GM23338 (cell line): ENCODE measurements at regions not wholly inside any gene's neighbourhood (a gene's known extent, or its start where the extent isn't known, plus 50 kb on each side); places are given as distances from the start of the nearest gene placed in this dataset.

Experiments used
- ATAC-seq: fragments of 200-7000 bp; cut with Tn5 transposase; 3 replicates; pipeline ENCODE4 v1.9.1; 2020
- DNase-seq: peaks from one replicate; pipeline ENCODE4 v3.0.0-alpha.2; 2015; ENCODE audit warnings: low spot score
- H2AFZ ChIP-seq: fragments of 200-600 bp; sonication (generic); 2 replicates; pipeline ENCODE4 v1.8.0; 2016; ENCODE audit warnings: antibody characterized with exemption, mild to moderate bottlenecking, moderate library complexity
- H3F3A ChIP-seq: fragments of 200-600 bp; sonication (generic); replicated peaks from 2 replicates; pipeline ENCODE4 v1.8.0; 2017; ENCODE audit warnings: antibody characterized with exemption, mixed run types, low read depth
- H3K27ac ChIP-seq: fragments of 200-600 bp; sonication (generic); 2 replicates; pipeline ENCODE4 v1.6.1; 2016; ENCODE audit warnings: low read depth
- H3K27me3 ChIP-seq: fragments of 200-600 bp; sonication (generic); 2 replicates; pipeline ENCODE4 v1.8.0; 2016; ENCODE audit warnings: mild to moderate bottlenecking, mixed run types, moderate library complexity; ENCODE audit not compliant: insufficient read depth
- H3K36me3 ChIP-seq: fragments of 200-600 bp; sonication (generic); 2 replicates; pipeline ENCODE4 v1.8.0; 2016; ENCODE audit warnings: mild to moderate bottlenecking; ENCODE audit not compliant: insufficient read depth
- H3K4me1 ChIP-seq: fragments of 200-600 bp; sonication (generic); 2 replicates; pipeline ENCODE4 v1.8.0; 2016; ENCODE audit warnings: mild to moderate bottlenecking, moderate library complexity; ENCODE audit not compliant: insufficient read depth
- H3K4me2 ChIP-seq: fragments of 200-600 bp; sonication (generic); 2 replicates; pipeline ENCODE4 v1.7.1; 2017; ENCODE audit warnings: mixed run types
- H3K4me3 ChIP-seq: fragments of 200-600 bp; sonication (generic); 2 replicates; pipeline ENCODE4 v1.6.1; 2016; ENCODE audit warnings: mixed run types
- H3K79me2 ChIP-seq: fragments of 200-600 bp; sonication (generic); replicated peaks from 2 replicates; pipeline ENCODE4 v1.8.0; 2017; ENCODE audit warnings: mild to moderate bottlenecking; ENCODE audit not compliant: insufficient read depth
- H3K9me2 ChIP-seq: fragments of 200-600 bp; sonication (generic); 2 replicates; pipeline ENCODE4 v1.8.0; 2017; ENCODE audit not compliant: insufficient read depth
- H4K20me1 ChIP-seq: fragments of 200-600 bp; sonication (generic); replicated peaks from 2 replicates; pipeline ENCODE4 v1.8.0; 2017; ENCODE audit warnings: mild to moderate bottlenecking; ENCODE audit not compliant: insufficient read depth
- H3K27ac Mint-ChIP-seq: 2 replicates; pipeline ENCODE4 v1.8.0; 2020; ENCODE audit warnings: inconsistent platforms, mild to moderate bottlenecking, moderate library complexity, mixed read lengths
- H3K27me3 Mint-ChIP-seq: 3 replicates; pipeline ENCODE4 v1.8.0; 2022; ENCODE audit warnings: low read depth, mild to moderate bottlenecking, moderate library complexity, mixed read lengths, inconsistent platforms; ENCODE audit not compliant: insufficient read depth, poor library complexity
- H3K36me3 Mint-ChIP-seq: 3 replicates; pipeline ENCODE4 v1.8.0; 2021; ENCODE audit warnings: low read depth, mild to moderate bottlenecking, inconsistent platforms, moderate library complexity, mixed read lengths
- H3K4me1 Mint-ChIP-seq: 3 replicates; pipeline ENCODE4 v1.8.0; 2020; ENCODE audit warnings: mild to moderate bottlenecking, inconsistent platforms, mixed read lengths
- H3K4me3 Mint-ChIP-seq: 3 replicates; pipeline ENCODE4 v1.8.0; 2021; ENCODE audit warnings: moderate library complexity, mild to moderate bottlenecking, inconsistent platforms, mixed read lengths
- H3K9me3 Mint-ChIP-seq: 3 replicates; pipeline ENCODE4 v1.8.0; 2020; ENCODE audit warnings: moderate library complexity, mild to moderate bottlenecking, inconsistent platforms, mixed read lengths
- EZH2 ChIP-seq: fragments of 200-600 bp; sonication (generic); IDR thresholded peaks from one replicate; pipeline ENCODE4 v1.8.0; 2017; ENCODE audit warnings: antibody characterized with exemption, mild to moderate bottlenecking, low read depth; ENCODE audit not compliant: unreplicated experiment
- EZH2phosphoT487 ChIP-seq: fragments of 200-600 bp; sonication (generic); IDR thresholded peaks from one replicate; pipeline ENCODE4 v1.8.1; 2018; ENCODE audit warnings: antibody characterized with exemption; ENCODE audit not compliant: unreplicated experiment
- STAT1 ChIP-seq: IDR thresholded peaks from one replicate; pipeline ENCODE4 v1.6.1; 2016; ENCODE audit warnings: antibody characterized with exemption; ENCODE audit not compliant: unreplicated experiment
- ZNF114 ChIP-seq: fragments of 250-450 bp; sonication (Bioruptor Pico); IDR thresholded peaks from 2 replicates; pipeline ENCODE4 v1.5.0; 2020; ENCODE audit warnings: mild to moderate bottlenecking, moderate library complexity
- ZNF331 ChIP-seq: fragments of 250-450 bp; sonication (Bioruptor Pico); IDR thresholded peaks from 2 replicates; pipeline ENCODE4 v1.5.0; 2020; ENCODE audit warnings: low read depth, mild to moderate bottlenecking, moderate library complexity
- TF ChIP-seq, protein P1 (sequence below): IDR thresholded peaks from 2 replicates; pipeline ENCODE4 v1.6.1; 2016; ENCODE audit warnings: antibody characterized with exemption
- TF ChIP-seq, protein P2 (sequence below): fragments of 250-450 bp; sonication (Bioruptor Pico); IDR thresholded peaks from 2 replicates; pipeline ENCODE4 v1.5.0; 2020; ENCODE audit warnings: mild to moderate bottlenecking, moderate library complexity
- TF ChIP-seq, protein P3 (sequence below): IDR thresholded peaks from one replicate; pipeline ENCODE4 v1.6.1; 2018; ENCODE audit warnings: antibody characterized with exemption; ENCODE audit not compliant: unreplicated experiment

DNA sequence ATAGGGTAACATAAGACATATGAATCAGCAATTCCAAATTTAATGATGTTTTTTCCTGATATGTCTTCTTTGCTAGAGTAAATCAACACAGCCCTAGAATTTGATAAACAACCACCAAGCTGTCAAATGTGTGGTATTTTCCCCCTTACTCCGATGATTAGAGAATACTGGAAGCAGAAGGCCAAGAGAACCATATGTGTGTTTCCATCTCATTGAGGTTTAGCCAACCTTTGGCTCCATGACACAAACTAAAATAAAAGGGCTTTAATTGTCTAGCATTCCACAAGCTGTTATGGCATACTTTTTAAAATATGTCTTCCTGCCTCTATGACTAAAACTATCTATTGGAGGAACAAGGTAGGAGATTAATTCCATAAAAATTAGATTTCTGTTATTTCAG lies 1222.4 kb upstream of the AGA start:
- DNase-seq (no peak), ATAC-seq (no peak)
- no peaks in the 10 kb centered on the region for H3K79me2 ChIP-seq
- H3K27ac ChIP-seq = no peak overlapping the region
- no peak overlapping the region for H3K4me3 ChIP-seq
- 0 out of 3 replicates have a peak, but pooled peaks cover under 1% of the 10 kb centered on the region for H3K9me3 Mint-ChIP-seq
- no peak overlapping the region for H3K4me3 Mint-ChIP-seq
- no peaks in the 10 kb centered on the region for H3K9me2 ChIP-seq
- H3K4me2 ChIP-seq = no peak overlapping the region
- H3K27me3 ChIP-seq = no peaks in the 10 kb centered on the region
- no peaks in the 10 kb centered on the region for H3K36me3 Mint-ChIP-seq
- H4K20me1 ChIP-seq = no peaks in the 10 kb centered on the region
- TF ChIP-seq EZH2phosphoT487 (no peak), STAT1 (no peak)
- TF ChIP-seq, protein P1, sequence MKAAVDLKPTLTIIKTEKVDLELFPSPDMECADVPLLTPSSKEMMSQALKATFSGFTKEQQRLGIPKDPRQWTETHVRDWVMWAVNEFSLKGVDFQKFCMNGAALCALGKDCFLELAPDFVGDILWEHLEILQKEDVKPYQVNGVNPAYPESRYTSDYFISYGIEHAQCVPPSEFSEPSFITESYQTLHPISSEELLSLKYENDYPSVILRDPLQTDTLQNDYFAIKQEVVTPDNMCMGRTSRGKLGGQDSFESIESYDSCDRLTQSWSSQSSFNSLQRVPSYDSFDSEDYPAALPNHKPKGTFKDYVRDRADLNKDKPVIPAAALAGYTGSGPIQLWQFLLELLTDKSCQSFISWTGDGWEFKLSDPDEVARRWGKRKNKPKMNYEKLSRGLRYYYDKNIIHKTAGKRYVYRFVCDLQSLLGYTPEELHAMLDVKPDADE = no peak
- H3F3A ChIP-seq = no peaks in the 10 kb centered on the region
- H3K27me3 Mint-ChIP-seq = no peaks in the 10 kb centered on the region
- H3K4me1 Mint-ChIP-seq = no peaks in the 10 kb centered on the region
- no peaks in the 10 kb centered on the region for H3K4me1 ChIP-seq
- no peaks in the 10 kb centered on the region for H3K36me3 ChIP-seq
- H3K27ac Mint-ChIP-seq = no peak overlapping the region
- no peak overlapping the region for H2AFZ ChIP-seq

DNA sequence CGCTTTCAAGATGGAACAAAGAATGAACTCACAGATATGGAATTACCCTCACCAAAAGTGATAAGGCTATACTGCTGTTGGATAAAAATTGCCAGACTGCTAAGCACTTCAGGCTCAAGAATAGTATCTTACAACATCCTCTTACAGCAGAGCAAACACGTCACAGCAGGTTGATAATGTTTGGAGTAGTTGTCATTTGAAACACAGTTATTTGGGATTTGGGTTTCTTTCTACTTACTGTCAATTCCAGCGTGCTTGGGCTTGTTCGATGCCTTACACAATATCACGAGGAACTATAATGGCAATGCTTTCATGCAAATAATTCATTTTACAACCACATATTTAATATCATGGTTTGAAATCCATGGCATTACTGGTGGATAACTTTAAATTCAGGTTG lies 1223.7 kb upstream of the AGA start:
- H3K4me1 Mint-ChIP-seq = no peaks in the 10 kb centered on the region
- H3K36me3 Mint-ChIP-seq = no peaks in the 10 kb centered on the region; the same call in 2 of the 3 replicates
- TF ChIP-seq ZNF331 = no peak
- TF ChIP-seq, protein P1 = no peak
- no peak for TF ChIP-seq ZNF114 (CRISPR knock-in tag)
- no peak for TF ChIP-seq EZH2phosphoT487
- TF ChIP-seq, protein P2, sequence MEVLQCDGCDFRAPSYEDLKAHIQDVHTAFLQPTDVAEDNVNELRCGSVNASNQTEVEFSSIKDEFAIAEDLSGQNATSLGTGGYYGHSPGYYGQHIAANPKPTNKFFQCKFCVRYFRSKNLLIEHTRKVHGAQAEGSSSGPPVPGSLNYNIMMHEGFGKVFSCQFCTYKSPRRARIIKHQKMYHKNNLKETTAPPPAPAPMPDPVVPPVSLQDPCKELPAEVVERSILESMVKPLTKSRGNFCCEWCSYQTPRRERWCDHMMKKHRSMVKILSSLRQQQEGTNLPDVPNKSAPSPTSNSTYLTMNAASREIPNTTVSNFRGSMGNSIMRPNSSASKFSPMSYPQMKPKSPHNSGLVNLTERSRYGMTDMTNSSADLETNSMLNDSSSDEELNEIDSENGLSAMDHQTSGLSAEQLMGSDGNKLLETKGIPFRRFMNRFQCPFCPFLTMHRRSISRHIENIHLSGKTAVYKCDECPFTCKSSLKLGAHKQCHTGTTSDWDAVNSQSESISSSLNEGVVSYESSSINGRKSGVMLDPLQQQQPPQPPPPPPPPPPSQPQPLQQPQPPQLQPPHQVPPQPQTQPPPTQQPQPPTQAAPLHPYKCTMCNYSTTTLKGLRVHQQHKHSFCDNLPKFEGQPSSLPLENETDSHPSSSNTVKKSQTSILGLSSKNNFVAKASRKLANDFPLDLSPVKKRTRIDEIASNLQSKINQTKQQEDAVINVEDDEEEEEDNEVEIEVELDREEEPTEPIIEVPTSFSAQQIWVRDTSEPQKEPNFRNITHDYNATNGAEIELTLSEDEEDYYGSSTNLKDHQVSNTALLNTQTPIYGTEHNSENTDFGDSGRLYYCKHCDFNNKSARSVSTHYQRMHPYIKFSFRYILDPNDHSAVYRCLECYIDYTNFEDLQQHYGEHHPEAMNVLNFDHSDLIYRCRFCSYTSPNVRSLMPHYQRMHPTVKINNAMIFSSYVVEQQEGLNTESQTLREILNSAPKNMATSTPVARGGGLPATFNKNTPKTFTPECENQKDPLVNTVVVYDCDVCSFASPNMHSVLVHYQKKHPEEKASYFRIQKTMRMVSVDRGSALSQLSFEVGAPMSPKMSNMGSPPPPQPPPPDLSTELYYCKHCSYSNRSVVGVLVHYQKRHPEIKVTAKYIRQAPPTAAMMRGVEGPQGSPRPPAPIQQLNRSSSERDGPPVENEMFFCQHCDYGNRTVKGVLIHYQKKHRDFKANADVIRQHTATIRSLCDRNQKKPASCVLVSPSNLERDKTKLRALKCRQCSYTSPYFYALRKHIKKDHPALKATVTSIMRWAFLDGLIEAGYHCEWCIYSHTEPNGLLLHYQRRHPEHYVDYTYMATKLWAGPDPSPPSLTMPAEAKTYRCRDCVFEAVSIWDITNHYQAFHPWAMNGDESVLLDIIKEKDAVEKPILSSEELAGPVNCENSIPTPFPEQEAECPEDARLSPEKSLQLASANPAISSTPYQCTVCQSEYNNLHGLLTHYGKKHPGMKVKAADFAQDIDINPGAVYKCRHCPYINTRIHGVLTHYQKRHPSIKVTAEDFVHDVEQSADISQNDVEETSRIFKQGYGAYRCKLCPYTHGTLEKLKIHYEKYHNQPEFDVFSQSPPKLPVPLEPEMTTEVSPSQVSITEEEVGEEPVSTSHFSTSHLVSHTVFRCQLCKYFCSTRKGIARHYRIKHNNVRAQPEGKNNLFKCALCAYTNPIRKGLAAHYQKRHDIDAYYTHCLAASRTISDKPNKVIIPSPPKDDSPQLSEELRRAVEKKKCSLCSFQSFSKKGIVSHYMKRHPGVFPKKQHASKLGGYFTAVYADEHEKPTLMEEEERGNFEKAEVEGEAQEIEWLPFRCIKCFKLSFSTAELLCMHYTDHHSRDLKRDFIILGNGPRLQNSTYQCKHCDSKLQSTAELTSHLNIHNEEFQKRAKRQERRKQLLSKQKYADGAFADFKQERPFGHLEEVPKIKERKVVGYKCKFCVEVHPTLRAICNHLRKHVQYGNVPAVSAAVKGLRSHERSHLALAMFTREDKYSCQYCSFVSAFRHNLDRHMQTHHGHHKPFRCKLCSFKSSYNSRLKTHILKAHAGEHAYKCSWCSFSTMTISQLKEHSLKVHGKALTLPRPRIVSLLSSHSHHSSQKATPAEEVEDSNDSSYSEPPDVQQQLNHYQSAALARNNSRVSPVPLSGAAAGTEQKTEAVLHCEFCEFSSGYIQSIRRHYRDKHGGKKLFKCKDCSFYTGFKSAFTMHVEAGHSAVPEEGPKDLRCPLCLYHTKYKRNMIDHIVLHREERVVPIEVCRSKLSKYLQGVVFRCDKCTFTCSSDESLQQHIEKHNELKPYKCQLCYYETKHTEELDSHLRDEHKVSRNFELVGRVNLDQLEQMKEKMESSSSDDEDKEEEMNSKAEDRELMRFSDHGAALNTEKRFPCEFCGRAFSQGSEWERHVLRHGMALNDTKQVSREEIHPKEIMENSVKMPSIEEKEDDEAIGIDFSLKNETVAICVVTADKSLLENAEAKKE (CRISPR knock-in tag) = no peak
- TF ChIP-seq, protein P3, sequence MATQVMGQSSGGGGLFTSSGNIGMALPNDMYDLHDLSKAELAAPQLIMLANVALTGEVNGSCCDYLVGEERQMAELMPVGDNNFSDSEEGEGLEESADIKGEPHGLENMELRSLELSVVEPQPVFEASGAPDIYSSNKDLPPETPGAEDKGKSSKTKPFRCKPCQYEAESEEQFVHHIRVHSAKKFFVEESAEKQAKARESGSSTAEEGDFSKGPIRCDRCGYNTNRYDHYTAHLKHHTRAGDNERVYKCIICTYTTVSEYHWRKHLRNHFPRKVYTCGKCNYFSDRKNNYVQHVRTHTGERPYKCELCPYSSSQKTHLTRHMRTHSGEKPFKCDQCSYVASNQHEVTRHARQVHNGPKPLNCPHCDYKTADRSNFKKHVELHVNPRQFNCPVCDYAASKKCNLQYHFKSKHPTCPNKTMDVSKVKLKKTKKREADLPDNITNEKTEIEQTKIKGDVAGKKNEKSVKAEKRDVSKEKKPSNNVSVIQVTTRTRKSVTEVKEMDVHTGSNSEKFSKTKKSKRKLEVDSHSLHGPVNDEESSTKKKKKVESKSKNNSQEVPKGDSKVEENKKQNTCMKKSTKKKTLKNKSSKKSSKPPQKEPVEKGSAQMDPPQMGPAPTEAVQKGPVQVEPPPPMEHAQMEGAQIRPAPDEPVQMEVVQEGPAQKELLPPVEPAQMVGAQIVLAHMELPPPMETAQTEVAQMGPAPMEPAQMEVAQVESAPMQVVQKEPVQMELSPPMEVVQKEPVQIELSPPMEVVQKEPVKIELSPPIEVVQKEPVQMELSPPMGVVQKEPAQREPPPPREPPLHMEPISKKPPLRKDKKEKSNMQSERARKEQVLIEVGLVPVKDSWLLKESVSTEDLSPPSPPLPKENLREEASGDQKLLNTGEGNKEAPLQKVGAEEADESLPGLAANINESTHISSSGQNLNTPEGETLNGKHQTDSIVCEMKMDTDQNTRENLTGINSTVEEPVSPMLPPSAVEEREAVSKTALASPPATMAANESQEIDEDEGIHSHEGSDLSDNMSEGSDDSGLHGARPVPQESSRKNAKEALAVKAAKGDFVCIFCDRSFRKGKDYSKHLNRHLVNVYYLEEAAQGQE = no peak
- no peak for TF ChIP-seq EZH2

More for the DNA sequence above, 1223.7 kb upstream of the AGA start:
- Histone ChIP-seq H3K27ac (no peak overlapping the region), H4K20me1 (no peaks in the 10 kb centered on the region), H3K36me3 (no peaks in the 10 kb centered on the region), H3F3A (no peaks in the 10 kb centered on the region), H3K4me1 (no peaks in the 10 kb centered on the region), H2AFZ (no peak overlapping the region), H3K79me2 (no peaks in the 10 kb centered on the region), H3K4me3 (no peak overlapping the region), H3K4me2 (no peak overlapping the region), H3K27me3 (no peaks in the 10 kb centered on the region), H3K9me2 (no peaks in the 10 kb centered on the region)
- no peak for DNase-seq
- H3K4me3 Mint-ChIP-seq = no peak overlapping the region
- 0 out of 3 replicates have a peak, but pooled peaks cover 4% of the 10 kb centered on the region for H3K9me3 Mint-ChIP-seq
- no peak for ATAC-seq
- no peak overlapping the region for H3K27ac Mint-ChIP-seq
- H3K27me3 Mint-ChIP-seq = no peaks in the 10 kb centered on the region
